ENCODE measurements at regions not wholly inside any gene's neighbourhood (a gene's known extent, or its start where the extent isn't known, plus 50 kb on each side); places are given as distances from the start of the nearest gene placed in this dataset.

- TF ChIP-seq, protein P1, sequence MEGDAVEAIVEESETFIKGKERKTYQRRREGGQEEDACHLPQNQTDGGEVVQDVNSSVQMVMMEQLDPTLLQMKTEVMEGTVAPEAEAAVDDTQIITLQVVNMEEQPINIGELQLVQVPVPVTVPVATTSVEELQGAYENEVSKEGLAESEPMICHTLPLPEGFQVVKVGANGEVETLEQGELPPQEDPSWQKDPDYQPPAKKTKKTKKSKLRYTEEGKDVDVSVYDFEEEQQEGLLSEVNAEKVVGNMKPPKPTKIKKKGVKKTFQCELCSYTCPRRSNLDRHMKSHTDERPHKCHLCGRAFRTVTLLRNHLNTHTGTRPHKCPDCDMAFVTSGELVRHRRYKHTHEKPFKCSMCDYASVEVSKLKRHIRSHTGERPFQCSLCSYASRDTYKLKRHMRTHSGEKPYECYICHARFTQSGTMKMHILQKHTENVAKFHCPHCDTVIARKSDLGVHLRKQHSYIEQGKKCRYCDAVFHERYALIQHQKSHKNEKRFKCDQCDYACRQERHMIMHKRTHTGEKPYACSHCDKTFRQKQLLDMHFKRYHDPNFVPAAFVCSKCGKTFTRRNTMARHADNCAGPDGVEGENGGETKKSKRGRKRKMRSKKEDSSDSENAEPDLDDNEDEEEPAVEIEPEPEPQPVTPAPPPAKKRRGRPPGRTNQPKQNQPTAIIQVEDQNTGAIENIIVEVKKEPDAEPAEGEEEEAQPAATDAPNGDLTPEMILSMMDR (IDR thresholded peaks at IDR 0.05; ENCODE audit: low read length, missing control alignments), result no peak
- no peak overlapping the region for H3K4me3 ChIP-seq (replicated peaks; ENCODE audit: low read depth, low read length)
- no peak for DNase-seq (ENCODE audit: low read depth)
Observed at GRCh38 chr9:75504721-75505120, 385.8 kb upstream of the PCSK5 start.

GRCh38 chr9:75505654-75506053 lies 384.8 kb upstream of the PCSK5 start:
- TF ChIP-seq, protein P1 (IDR thresholded peaks at IDR 0.05; ENCODE audit: low read length, missing control alignments), result no peak
- DNase-seq (ENCODE audit: low read depth), result no peak

GRCh38 chr9:75529463-75529862 lies 361.0 kb upstream of the PCSK5 start:
- H3K4me3 ChIP-seq (replicated peaks; ENCODE audit: low read depth, low read length), result no peak overlapping the region
- no peak for DNase-seq (ENCODE audit: low read depth)
- TF ChIP-seq, protein P1 (IDR thresholded peaks at IDR 0.05; ENCODE audit: low read length, missing control alignments), result no peak

More at GRCh38 chr9:75505654-75506053, 384.8 kb upstream of the PCSK5 start:
- no peak overlapping the region for H3K4me3 ChIP-seq (replicated peaks; ENCODE audit: low read depth, low read length)

DNA sequence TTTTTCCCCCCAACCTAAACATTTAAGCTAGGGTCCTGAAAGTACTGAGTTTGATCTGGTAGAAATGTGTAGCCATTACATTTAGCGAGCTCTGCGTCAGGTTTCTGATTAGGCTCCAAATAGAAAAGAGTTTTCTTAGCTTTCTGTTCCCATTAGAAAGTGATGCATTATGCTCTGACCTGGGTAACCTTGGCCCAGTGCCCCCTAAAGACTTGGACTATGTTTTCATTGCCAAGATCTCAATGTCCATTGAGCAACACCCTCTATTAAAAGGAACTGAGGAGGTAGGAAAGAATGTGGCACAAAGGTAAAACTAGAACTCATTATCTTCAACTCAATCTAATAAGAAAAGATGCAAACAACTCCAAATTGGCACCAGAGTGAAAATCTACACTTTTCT lies 358.9 kb upstream of the PCSK5 start:
- DNase-seq (ENCODE audit: low read depth), result no peak
- no peak overlapping the region for H3K4me3 ChIP-seq (replicated peaks; ENCODE audit: low read depth, low read length)
- TF ChIP-seq, protein P1 (IDR thresholded peaks at IDR 0.05; ENCODE audit: low read length, missing control alignments), result no peak

GRCh38 chr9:75532233-75533050 lies 358.0 kb upstream of the PCSK5 start:
- DNase-seq (ENCODE audit: low read depth), result no peak
- H3K4me3 ChIP-seq (replicated peaks; ENCODE audit: low read depth, low read length), result no peak overlapping the region
- TF ChIP-seq, protein P1 (IDR thresholded peaks at IDR 0.05; ENCODE audit: low read length, missing control alignments), result no peak

- TF ChIP-seq, protein P1 (IDR thresholded peaks at IDR 0.05; ENCODE audit: low read length, missing control alignments), result no peak
- DNase-seq (ENCODE audit: low read depth), result no peak
- H3K4me3 ChIP-seq (replicated peaks; ENCODE audit: low read depth, low read length), result no peak overlapping the region
Observed at GRCh38 chr9:75539523-75539922, 350.9 kb upstream of the PCSK5 start.

GRCh38 chr9:75540185-75540584 lies 350.3 kb upstream of the PCSK5 start:
- TF ChIP-seq, protein P1 (IDR thresholded peaks at IDR 0.05; ENCODE audit: low read length, missing control alignments), result no peak
- no peak overlapping the region for H3K4me3 ChIP-seq (replicated peaks; ENCODE audit: low read depth, low read length)
- DNase-seq (ENCODE audit: low read depth), result no peak
